ENCODE measurements at regions not wholly inside any gene's neighbourhood (a gene's known extent, or its start where the extent isn't known, plus 50 kb on each side); places are given as distances from the start of the nearest gene placed in this dataset.
A peak's percentile ranks its signal among the peaks of the same experiment; 100 is the strongest.
"Not testable (repeated sequence)": the region's sequence is repeated elsewhere in the genome, so short reads cannot be mapped to it uniquely, and the experiment has no call there.

GRCh38 chr1:185467122-185467521 is 150.1 kb upstream of the IVNS1ABP start:
- Mint-ChIP-seq H3K4me3 (no peak overlapping the region), H3K36me3 (ENCODE audit: low read depth) (no peaks in the 10 kb centered on the region), H3K4me1 (peaks cover 3% of the 10 kb centered on the region), H3K27me3 (no peaks in the 10 kb centered on the region), H3K27ac (no peak overlapping the region), H3K9me3 (peaks cover 15% of the 10 kb centered on the region)
- intact Hi-C loops (cut with micrococcal nuclease), result no loop called here
- DNase-seq, result no peak

GRCh38 chr1:185464777-185465176 is 147.7 kb upstream of the IVNS1ABP start:
- no peaks in the 10 kb centered on the region for H3K27me3 Mint-ChIP-seq
- no peaks in the 10 kb centered on the region for H3K4me1 Mint-ChIP-seq
- no peak for DNase-seq
- no peaks in the 10 kb centered on the region for H3K36me3 Mint-ChIP-seq (ENCODE audit: low read depth)
- peaks cover 23% of the 10 kb centered on the region for H3K9me3 Mint-ChIP-seq
- intact Hi-C loops (cut with micrococcal nuclease), result no loop called here
- H3K27ac Mint-ChIP-seq, result no peak overlapping the region
- H3K4me3 Mint-ChIP-seq, result no peak overlapping the region

- Mint-ChIP-seq H3K4me3 (no peak overlapping the region), H3K27ac (no peak overlapping the region), H3K9me3 (peaks cover 21% of the 10 kb centered on the region), H3K36me3 (ENCODE audit: low read depth) (no peaks in the 10 kb centered on the region), H3K4me1 (no peaks in the 10 kb centered on the region), H3K27me3 (no peaks in the 10 kb centered on the region)
- DNase-seq, result no peak
- intact Hi-C loops (cut with micrococcal nuclease), result no loop called here
Measured at GRCh38 chr1:185463433-185463832, 146.4 kb upstream of the IVNS1ABP start.

- intact Hi-C loops (cut with micrococcal nuclease), result no loop called here
- Mint-ChIP-seq H3K9me3 (peaks cover 21% of the 10 kb centered on the region), H3K27ac (no peak overlapping the region), H3K4me3 (no peak overlapping the region), H3K27me3 (no peaks in the 10 kb centered on the region), H3K4me1 (no peaks in the 10 kb centered on the region), H3K36me3 (ENCODE audit: low read depth) (no peaks in the 10 kb centered on the region)
- DNase-seq, result no peak
Measured at GRCh38 chr1:185463011-185463410, 146.0 kb upstream of the IVNS1ABP start.

GRCh38 chr1:185460723-185461122 is 143.7 kb upstream of the IVNS1ABP start:
- DNase-seq; H3K36me3 Mint-ChIP-seq (ENCODE audit: low read depth); intact Hi-C loops (cut with micrococcal nuclease); H3K4me3 Mint-ChIP-seq; H3K27ac Mint-ChIP-seq; H3K4me1 Mint-ChIP-seq; H3K27me3 Mint-ChIP-seq: not testable (repeated sequence)
- peaks cover 26% of the 10 kb centered on the region for H3K9me3 Mint-ChIP-seq

- DNase-seq, result no peak
- Mint-ChIP-seq H3K9me3 (peaks cover 26% of the 10 kb centered on the region), H3K27me3 (no peaks in the 10 kb centered on the region), H3K27ac (no peak overlapping the region), H3K36me3 (ENCODE audit: low read depth) (no peaks in the 10 kb centered on the region), H3K4me3 (no peak overlapping the region), H3K4me1 (no peaks in the 10 kb centered on the region)
- intact Hi-C loops (cut with micrococcal nuclease), result no loop called here
Measured at GRCh38 chr1:185459141-185459540, 142.1 kb upstream of the IVNS1ABP start.

GRCh38 chr1:185458670-185459069 is 141.6 kb upstream of the IVNS1ABP start:
- H3K4me3 Mint-ChIP-seq, result no peak overlapping the region
- no peaks in the 10 kb centered on the region for H3K36me3 Mint-ChIP-seq (ENCODE audit: low read depth)
- H3K9me3 Mint-ChIP-seq, result peaks cover 25% of the 10 kb centered on the region
- H3K4me1 Mint-ChIP-seq, result no peaks in the 10 kb centered on the region
- DNase-seq, result no peak
- intact Hi-C loops (cut with micrococcal nuclease), result no loop called here
- H3K27me3 Mint-ChIP-seq, result no peaks in the 10 kb centered on the region
- H3K27ac Mint-ChIP-seq, result no peak overlapping the region

GRCh38 chr1:185453496-185454192 is 136.6 kb upstream of the IVNS1ABP start:
- H3K27me3 Mint-ChIP-seq, result no peaks in the 10 kb centered on the region
- no peaks in the 10 kb centered on the region for H3K36me3 Mint-ChIP-seq (ENCODE audit: low read depth)
- H3K4me3 Mint-ChIP-seq, result no peak overlapping the region
- intact Hi-C loops (cut with micrococcal nuclease), result no loop called here
- H3K9me3 Mint-ChIP-seq, result peaks cover 17% of the 10 kb centered on the region
- H3K4me1 Mint-ChIP-seq, result peaks cover 2% of the 10 kb centered on the region
- no peak for DNase-seq
- H3K27ac Mint-ChIP-seq, result peak overlapping the region; percentile 63

GRCh38 chr1:185450917-185451316 is 133.9 kb upstream of the IVNS1ABP start:
- Mint-ChIP-seq H3K27me3 (no peaks in the 10 kb centered on the region), H3K36me3 (ENCODE audit: low read depth) (no peaks in the 10 kb centered on the region), H3K9me3 (peaks cover 18% of the 10 kb centered on the region), H3K27ac (no peak overlapping the region), H3K4me1 (peaks cover 5% of the 10 kb centered on the region), H3K4me3 (no peak overlapping the region)
- intact Hi-C loops (cut with micrococcal nuclease), result no loop called here
- no peak for DNase-seq

- H3K4me3 Mint-ChIP-seq, result no peak overlapping the region
- H3K27me3 Mint-ChIP-seq, result no peaks in the 10 kb centered on the region
- intact Hi-C loops (cut with micrococcal nuclease), result no loop called here
- peaks cover 18% of the 10 kb centered on the region for H3K9me3 Mint-ChIP-seq
- peaks cover 5% of the 10 kb centered on the region for H3K4me1 Mint-ChIP-seq
- H3K36me3 Mint-ChIP-seq (ENCODE audit: low read depth), result no peaks in the 10 kb centered on the region
- DNase-seq, result no peak
- no peak overlapping the region for H3K27ac Mint-ChIP-seq
Measured at GRCh38 chr1:185450060-185450788, 133.2 kb upstream of the IVNS1ABP start.

- Mint-ChIP-seq H3K27me3 (no peaks in the 10 kb centered on the region), H3K27ac (no peak overlapping the region), H3K9me3 (peaks cover 18% of the 10 kb centered on the region), H3K36me3 (ENCODE audit: low read depth) (no peaks in the 10 kb centered on the region), H3K4me1 (peaks cover 5% of the 10 kb centered on the region), H3K4me3 (no peak overlapping the region)
- DNase-seq, result no peak
- intact Hi-C loops (cut with micrococcal nuclease), result loop anchor here (10.0 kb wide), 1 partner anchor 215 kb away; no protein-coding TSS in a partner anchor
Measured at GRCh38 chr1:185449378-185450059, 132.5 kb upstream of the IVNS1ABP start.

GRCh38 chr1:185448591-185449186 is 131.6 kb upstream of the IVNS1ABP start:
- Mint-ChIP-seq H3K27me3 (no peaks in the 10 kb centered on the region), H3K4me3 (no peak overlapping the region), H3K4me1 (peaks cover 5% of the 10 kb centered on the region), H3K36me3 (ENCODE audit: low read depth) (no peaks in the 10 kb centered on the region), H3K9me3 (peaks cover 18% of the 10 kb centered on the region), H3K27ac (no peak overlapping the region)
- DNase-seq, result no peak
- intact Hi-C loops (cut with micrococcal nuclease), result loop anchor here (10.0 kb wide), 1 partner anchor 216 kb away; no protein-coding TSS in a partner anchor

GRCh38 chr1:185446131-185446530 is 129.1 kb upstream of the IVNS1ABP start:
- no peak overlapping the region for H3K27ac Mint-ChIP-seq
- peaks cover 23% of the 10 kb centered on the region for H3K9me3 Mint-ChIP-seq
- no peak overlapping the region for H3K4me3 Mint-ChIP-seq
- H3K4me1 Mint-ChIP-seq, result peaks cover 25% of the 10 kb centered on the region
- DNase-seq, result no peak
- intact Hi-C loops (cut with micrococcal nuclease), result loop anchor here (10.0 kb wide), 1 partner anchor 219 kb away; no protein-coding TSS in a partner anchor
- no peaks in the 10 kb centered on the region for H3K27me3 Mint-ChIP-seq
- H3K36me3 Mint-ChIP-seq (ENCODE audit: low read depth), result peaks cover 4% of the 10 kb centered on the region

- intact Hi-C loops (cut with micrococcal nuclease), result loop anchor here (10.0 kb wide), 1 partner anchor 219 kb away; no protein-coding TSS in a partner anchor
- Mint-ChIP-seq H3K9me3 (peaks cover 26% of the 10 kb centered on the region), H3K4me3 (no peak overlapping the region), H3K27ac (no peak overlapping the region), H3K4me1 (peaks cover 29% of the 10 kb centered on the region), H3K27me3 (no peaks in the 10 kb centered on the region), H3K36me3 (ENCODE audit: low read depth) (peaks cover 4% of the 10 kb centered on the region)
- DNase-seq, result no peak
Measured at GRCh38 chr1:185445594-185445993, 128.6 kb upstream of the IVNS1ABP start.
